OCI-LY3 (cell line): ENCODE measurements at regions not wholly inside any gene's neighbourhood (a gene's known extent, or its start where the extent isn't known, plus 50 kb on each side); places are given as distances from the start of the nearest gene placed in this dataset.

Experiments used
- H2AFZ ChIP-seq: fragments of 200-600, 300-600 bp; shearing (Covaris generic); 2 replicates; pipeline ENCODE4 v1.6.0; 2014; ENCODE audit warnings: antibody characterized with exemption, low read depth, low read length
- H3K27ac ChIP-seq: fragments of 200-600, 300-600 bp; sonication (generic); 2 replicates; pipeline ENCODE4 v1.5.1; 2014; ENCODE audit warnings: mild to moderate bottlenecking, low read length, moderate library complexity, mixed read lengths
- H3K27me3 ChIP-seq: fragments of 200-600, 300-600 bp; sonication (generic); 2 replicates; pipeline ENCODE4 v1.6.1; 2014; ENCODE audit warnings: low read depth, low read length, mixed read lengths
- H3K36me3 ChIP-seq: fragments of 200-600, 300-600 bp; sonication (generic); replicated peaks from 2 replicates; pipeline ENCODE3; 2014; ENCODE audit warnings: low read depth, low read length, mixed read lengths
- H3K4me1 ChIP-seq: fragments of 300-600, 200-600 bp; sonication (generic); 2 replicates; pipeline ENCODE4 v1.6.1; 2014; ENCODE audit warnings: low read length, mixed read lengths
- H3K4me2 ChIP-seq: fragments of 200-600, 300-600 bp; sonication (generic); 2 replicates; pipeline ENCODE4 v1.6.1; 2014; ENCODE audit warnings: low read length, mixed read lengths
- H3K4me3 ChIP-seq: fragments of 300-600, 200-600 bp; sonication (generic); 2 replicates; pipeline ENCODE4 v1.5.1; 2014; ENCODE audit warnings: antibody characterized with exemption, mild to moderate bottlenecking, low read length, moderate library complexity
- H3K79me2 ChIP-seq: fragments of 300-600, 200-600 bp; shearing (Covaris generic); 2 replicates; pipeline ENCODE4 v1.6.1; 2014; ENCODE audit warnings: mild to moderate bottlenecking, low read length, mixed read lengths
- H3K9ac ChIP-seq: fragments of 300-600, 200-600 bp; shearing (Covaris generic); 2 replicates; pipeline ENCODE4 v1.6.0; 2014; ENCODE audit warnings: mild to moderate bottlenecking, low read length, moderate library complexity
- H3K9me3 ChIP-seq: fragments of 200-600, 300-600 bp; shearing (Covaris generic); 2 replicates; pipeline ENCODE4 v1.6.1; 2014; ENCODE audit warnings: low read length, mixed read lengths; ENCODE audit not compliant: insufficient read depth
- H4K20me1 ChIP-seq: fragments of 200-600, 300-600 bp; sonication (generic); 2 replicates; pipeline ENCODE4 v1.6.1; 2016; ENCODE audit warnings: low read length, mixed read lengths; ENCODE audit not compliant: insufficient read depth
- CTCF ChIP-seq: fragments of 200-600, 300-600 bp; sonication (generic); IDR thresholded peaks from 2 replicates; pipeline ENCODE4 v1.5.1; 2014; ENCODE audit warnings: antibody characterized with exemption, low read length, low read depth
- EZH2phosphoT487 ChIP-seq: fragments of 200-600 bp; shearing (Covaris generic); IDR thresholded peaks from 2 replicates; pipeline ENCODE4 v1.6.1; 2018; ENCODE audit warnings: antibody characterized with exemption, mixed run types, low read depth

GRCh38 chr13:58478858-58479257, 847.3 kb downstream of the PCDH17 start:
- Histone ChIP-seq H3K4me2 (no peak overlapping the region), H3K9me3 (no peaks in the 10 kb centered on the region), H3K4me3 (no peak overlapping the region), H3K4me1 (peaks cover 6% of the 10 kb centered on the region), H3K36me3 (no peaks in the 10 kb centered on the region), H3K9ac (no peak overlapping the region), H3K27me3 (no peaks in the 10 kb centered on the region), H2AFZ (no peak overlapping the region), H4K20me1 (no peaks in the 10 kb centered on the region), H3K27ac (no peak overlapping the region), H3K79me2 (no peaks in the 10 kb centered on the region)
- TF ChIP-seq CTCF (no peak), EZH2phosphoT487 (no peak)

- Histone ChIP-seq H3K27ac (no peak overlapping the region), H3K27me3 (no peaks in the 10 kb centered on the region), H3K36me3 (no peaks in the 10 kb centered on the region), H3K4me1 (peaks cover 6% of the 10 kb centered on the region), H4K20me1 (no peaks in the 10 kb centered on the region), H3K4me3 (no peak overlapping the region), H3K9me3 (no peaks in the 10 kb centered on the region; the same call in 1 of the 2 replicates), H2AFZ (no peak overlapping the region), H3K79me2 (no peaks in the 10 kb centered on the region), H3K4me2 (no peak overlapping the region), H3K9ac (no peak overlapping the region)
- TF ChIP-seq CTCF, result no peak
- TF ChIP-seq EZH2phosphoT487, result no peak
Observed at GRCh38 chr13:58480061-58480460, 848.5 kb downstream of the PCDH17 start.

GRCh38 chr13:58488251-58488650, 856.7 kb downstream of the PCDH17 start:
- TF ChIP-seq CTCF (no peak), EZH2phosphoT487 (no peak)
- Histone ChIP-seq H2AFZ (no peak overlapping the region), H3K4me2 (no peak overlapping the region), H3K9me3 (no peaks in the 10 kb centered on the region; the same call in 1 of the 2 replicates), H3K9ac (no peak overlapping the region), H3K4me3 (no peak overlapping the region), H3K27me3 (no peaks in the 10 kb centered on the region), H3K27ac (no peak overlapping the region), H3K79me2 (no peaks in the 10 kb centered on the region), H3K4me1 (no peaks in the 10 kb centered on the region), H3K36me3 (no peaks in the 10 kb centered on the region), H4K20me1 (no peaks in the 10 kb centered on the region)

- no peak for TF ChIP-seq CTCF
- TF ChIP-seq EZH2phosphoT487, result no peak
- Histone ChIP-seq H3K9ac (peak overlapping the region; percentile 58), H3K36me3 (no peaks in the 10 kb centered on the region), H2AFZ (peak overlapping the region; percentile 81; the same call in 1 of the 2 replicates), H3K27ac (no peak overlapping the region), H3K4me3 (peak overlapping the region; percentile 74), H3K4me2 (peak overlapping the region; percentile 81), H3K79me2 (no peaks in the 10 kb centered on the region), H3K27me3 (no peaks in the 10 kb centered on the region), H3K4me1 (peaks cover 14% of the 10 kb centered on the region), H4K20me1 (no peaks in the 10 kb centered on the region), H3K9me3 (no peaks in the 10 kb centered on the region)
Observed at GRCh38 chr13:58495668-58496067, 864.1 kb downstream of the PCDH17 start.
